DND-41 (cell line): ENCODE measurements at regions not wholly inside any gene's neighbourhood (a gene's known extent, or its start where the extent isn't known, plus 50 kb on each side); places are given as distances from the start of the nearest gene placed in this dataset.

Experiments used
- CTCF ChIP-seq: IDR thresholded peaks from 2 replicates; pipeline ENCODE4 v1.5.1; 2012; ENCODE audit warnings: borderline replicate concordance, low read length, moderate library complexity, mild to moderate bottlenecking; ENCODE audit not compliant: poor library complexity, severe bottlenecking; ENCODE audit errors: extremely low read depth
- EZH2 ChIP-seq: IDR thresholded peaks from 3 replicates; pipeline ENCODE4 v1.6.1; 2012; ENCODE audit warnings: borderline replicate concordance, low read depth, mild to moderate bottlenecking, moderate library complexity, low read length, inconsistent platforms; ENCODE audit not compliant: severe bottlenecking

- TF ChIP-seq CTCF (no peak), EZH2 (no peak)
Observed at GRCh38 chr6:7041511-7042026, 66.2 kb upstream of the RREB1 start.
